ENCODE measurements at regions not wholly inside any gene's neighbourhood (a gene's known extent, or its start where the extent isn't known, plus 50 kb on each side); places are given as distances from the start of the nearest gene placed in this dataset.

- DNase-seq = no peak
These were observed 183.8 kb upstream of the TBX20 start for GRCh38 chr7:35437619-35438275.

GRCh38 chr7:35436452-35436851, 182.6 kb upstream of the TBX20 start:
- no peak for DNase-seq

- no peak for DNase-seq
These were observed 176.8 kb upstream of the TBX20 start for GRCh38 chr7:35430547-35431153.

- peak; percentile 53 for DNase-seq
These were observed 171.1 kb upstream of the TBX20 start for GRCh38 chr7:35424869-35425495.

GRCh38 chr7:35424440-35424839, 170.5 kb upstream of the TBX20 start:
- no peak for DNase-seq

- DNase-seq = no peak
These were observed 168.8 kb upstream of the TBX20 start for GRCh38 chr7:35422715-35423114.

GRCh38 chr7:35420656-35421055, 166.8 kb upstream of the TBX20 start:
- no peak for DNase-seq

GRCh38 chr7:35419391-35419755, 165.5 kb upstream of the TBX20 start:
- DNase-seq = no peak

- no peak for DNase-seq
These were observed 165.0 kb upstream of the TBX20 start for GRCh38 chr7:35418716-35419390.

GRCh38 chr7:35416568-35416967, 162.7 kb upstream of the TBX20 start:
- DNase-seq = no peak

- no peak for DNase-seq
These were observed 161.5 kb upstream of the TBX20 start for GRCh38 chr7:35415411-35415822.

GRCh38 chr7:35411331-35411730, 157.4 kb upstream of the TBX20 start:
- DNase-seq = no peak

- no peak for DNase-seq
These were observed 151.6 kb upstream of the TBX20 start for GRCh38 chr7:35405461-35405860.

- DNase-seq = no peak
These were observed 147.4 kb upstream of the TBX20 start for GRCh38 chr7:35401217-35401879.

GRCh38 chr7:35399840-35400239, 145.9 kb upstream of the TBX20 start:
- no peak for DNase-seq

GRCh38 chr7:35399216-35399615, 145.3 kb upstream of the TBX20 start:
- DNase-seq = no peak

- no peak for DNase-seq
These were observed 144.6 kb upstream of the TBX20 start for GRCh38 chr7:35398518-35398917.

GRCh38 chr7:35390146-35390545, 136.2 kb upstream of the TBX20 start:
- no peak for DNase-seq

GRCh38 chr7:35389636-35390035, 135.7 kb upstream of the TBX20 start:
- no peak for DNase-seq

- DNase-seq = no peak
These were observed 133.2 kb upstream of the TBX20 start for GRCh38 chr7:35386816-35387706.

- DNase-seq = no peak
These were observed 132.3 kb upstream of the TBX20 start for GRCh38 chr7:35386082-35386815.

Measured in right forelimb (tissue), 1 donor.